HG03575 (cell line): ENCODE measurements at regions not wholly inside any gene's neighbourhood (a gene's known extent, or its start where the extent isn't known, plus 50 kb on each side); places are given as distances from the start of the nearest gene placed in this dataset.
"Not testable (repeated sequence)": the region's sequence is repeated elsewhere in the genome, so short reads cannot be mapped to it uniquely, and the experiment has no call there.

Source experiments
- ATAC-seq: cut with Tn5 transposase; IDR thresholded peaks from one replicate; pipeline ENCODE4 v1.9.1; 2021; ENCODE audit not compliant: unreplicated experiment, insufficient number of reproducible peaks, low FRiP score; ENCODE audit errors: extremely low read depth

- no peak for ATAC-seq
Observed at GRCh38 chr4:14399848-14400247, 602.4 kb upstream of the CPEB2 start.

GRCh38 chr4:14400307-14400706 is 602.0 kb upstream of the CPEB2 start:
- no peak for ATAC-seq

DNA sequence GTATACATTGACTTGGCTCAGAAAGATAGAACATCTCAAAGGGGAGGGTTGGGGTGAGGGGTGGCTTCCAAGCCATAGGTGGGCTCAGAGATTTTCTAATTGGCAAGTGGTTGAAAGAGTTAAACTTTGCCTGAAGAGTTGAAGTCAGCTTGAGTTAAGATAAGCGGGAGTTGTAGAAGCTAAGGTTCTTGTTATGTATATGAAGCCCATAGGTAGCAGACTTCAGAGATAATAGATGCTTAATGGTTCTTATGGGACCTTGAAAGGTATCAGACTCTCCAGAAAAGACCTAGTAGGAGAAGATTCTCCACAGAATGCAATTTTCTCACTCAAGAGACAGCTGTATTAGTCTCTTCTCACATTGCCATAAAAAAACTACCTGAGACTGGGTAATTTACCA is 599.1 kb upstream of the CPEB2 start:
- no peak for ATAC-seq

- no peak for ATAC-seq
Observed at GRCh38 chr4:14404730-14405129, 597.6 kb upstream of the CPEB2 start.

GRCh38 chr4:14410516-14410915 is 591.8 kb upstream of the CPEB2 start:
- no peak for ATAC-seq

DNA sequence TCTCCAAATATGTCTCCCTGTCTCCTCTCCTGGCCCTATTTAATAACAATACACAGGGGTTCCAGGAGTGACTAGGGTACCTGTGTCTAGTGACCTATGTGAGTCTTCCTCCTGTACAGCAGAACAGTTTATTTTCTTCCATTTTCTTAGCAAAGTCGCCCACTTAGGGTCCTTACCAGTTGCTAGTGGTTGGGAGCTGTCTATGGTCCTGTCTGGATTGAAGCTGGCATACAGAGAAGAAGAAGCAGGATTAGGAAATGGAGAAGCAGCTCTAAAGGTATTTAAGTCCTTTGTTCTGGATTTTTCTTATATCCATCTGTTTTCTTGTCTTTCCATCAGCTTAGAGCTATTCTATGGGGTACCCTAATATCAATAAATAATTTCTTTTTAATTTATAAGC is 587.1 kb upstream of the CPEB2 start:
- no peak for ATAC-seq

DNA sequence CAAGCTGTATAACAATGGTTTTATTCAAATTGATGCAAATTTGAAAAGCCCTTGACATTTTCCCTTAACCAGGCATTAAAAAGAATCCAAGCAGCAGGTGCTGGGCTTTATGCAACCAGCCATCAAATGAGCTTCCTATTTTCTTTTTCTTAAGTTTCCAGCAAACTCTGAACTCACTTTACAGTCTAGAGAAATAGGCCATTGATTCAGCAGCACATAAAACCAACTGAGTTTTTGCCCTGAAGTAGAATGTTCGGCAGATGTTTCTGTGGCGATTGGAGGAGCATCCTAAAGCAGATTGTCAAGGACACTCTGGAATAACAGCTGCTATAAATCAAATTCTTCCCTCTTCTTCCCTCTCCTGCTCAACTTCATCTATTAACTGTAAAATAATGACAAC is 582.8 kb upstream of the CPEB2 start:
- ATAC-seq, result no peak

- not testable (repeated sequence) for ATAC-seq
Observed at GRCh38 chr4:14426297-14426696, 576.0 kb upstream of the CPEB2 start.

GRCh38 chr4:14428125-14428524 is 574.2 kb upstream of the CPEB2 start:
- ATAC-seq, result no peak

DNA sequence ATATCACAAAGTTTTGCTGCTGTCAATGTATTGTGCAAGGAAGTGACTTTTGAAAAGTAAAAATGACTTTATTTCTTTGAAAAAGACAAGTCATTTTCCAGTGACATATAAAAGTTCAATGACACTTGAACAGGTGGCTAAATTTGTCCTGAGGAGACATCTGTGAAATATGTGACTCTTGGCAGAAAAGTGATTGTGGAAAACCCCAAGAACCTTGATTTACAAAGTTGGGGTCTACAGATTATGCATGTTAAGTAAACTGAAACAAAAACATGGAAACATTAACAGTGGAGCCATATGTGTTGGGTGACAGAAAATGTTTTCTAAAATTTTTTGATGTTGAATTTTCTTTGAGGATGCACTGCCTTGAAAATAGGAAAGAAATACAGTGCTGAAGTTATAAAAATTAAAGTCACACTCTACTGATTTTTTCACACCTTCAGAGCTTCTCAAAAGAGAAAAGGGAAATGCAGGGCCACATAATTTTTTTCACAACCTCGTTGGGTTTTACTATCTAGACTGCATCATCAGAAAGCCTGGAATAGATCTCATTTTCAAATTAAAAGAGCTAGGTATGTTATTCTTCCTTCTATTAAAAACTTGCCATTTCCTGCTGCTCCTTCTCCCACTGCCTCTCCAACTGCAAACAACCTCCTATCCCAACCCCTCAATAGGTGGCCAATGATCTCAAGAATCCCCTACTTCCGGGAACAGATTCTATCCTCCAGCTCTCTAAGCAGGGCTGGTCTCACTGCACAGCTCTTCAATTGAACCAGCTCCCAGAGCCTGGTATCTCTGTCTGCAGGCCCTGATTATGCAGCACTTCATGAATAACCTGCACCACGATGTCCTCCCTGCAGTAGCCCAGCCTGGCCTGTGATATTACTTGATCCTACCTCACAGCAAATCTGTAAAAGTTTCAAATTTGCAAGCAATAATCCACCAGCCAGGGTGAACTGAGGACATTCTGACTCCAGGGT is 570.8 kb upstream of the CPEB2 start:
- no peak for ATAC-seq

GRCh38 chr4:14434483-14434882 is 567.8 kb upstream of the CPEB2 start:
- ATAC-seq, result no peak

GRCh38 chr4:14434916-14435315 is 567.4 kb upstream of the CPEB2 start:
- no peak for ATAC-seq

GRCh38 chr4:14441561-14441960 is 560.7 kb upstream of the CPEB2 start:
- ATAC-seq, result no peak

DNA sequence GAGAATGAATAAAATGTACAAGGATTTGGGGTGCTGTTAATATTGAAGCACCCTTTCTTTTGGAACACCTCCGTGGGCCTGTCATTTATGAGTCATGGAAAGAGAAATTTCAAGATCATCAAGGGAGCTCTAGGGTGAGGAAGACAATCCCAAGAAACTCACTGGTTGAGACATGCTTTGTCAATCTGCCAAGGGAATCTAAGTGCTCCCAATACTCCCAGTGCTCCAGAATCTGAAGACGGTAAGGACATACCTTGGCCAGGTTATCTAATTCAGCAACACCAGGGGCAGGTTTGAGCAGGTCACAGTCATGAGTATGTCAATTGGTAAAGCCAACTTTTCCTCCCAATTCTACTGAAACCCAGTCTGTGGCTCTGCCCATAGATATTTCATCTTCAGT is 556.4 kb upstream of the CPEB2 start:
- ATAC-seq, result no peak

DNA sequence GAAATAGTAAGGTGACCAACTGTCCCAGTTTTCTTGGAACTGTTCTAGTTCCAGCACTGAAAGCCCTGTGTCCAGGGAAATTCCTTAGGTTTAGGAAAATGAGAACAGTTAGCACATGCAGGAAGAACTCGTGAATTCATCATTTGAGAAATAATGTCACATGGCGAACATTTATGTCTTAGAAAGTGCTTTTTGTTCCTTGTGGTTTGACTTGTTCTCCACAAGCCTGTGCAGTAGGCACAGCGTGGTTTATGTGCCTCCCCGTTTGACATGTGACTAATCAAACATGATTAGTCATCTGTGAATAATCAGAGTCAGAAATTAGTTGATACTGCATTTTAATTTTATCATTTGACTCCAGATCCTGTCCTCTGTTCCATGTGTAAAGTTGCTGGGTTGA is 556.0 kb upstream of the CPEB2 start:
- ATAC-seq, result no peak

- no peak for ATAC-seq
Observed at GRCh38 chr4:14446904-14447303, 555.4 kb upstream of the CPEB2 start.

GRCh38 chr4:14449308-14449707 is 553.0 kb upstream of the CPEB2 start:
- ATAC-seq, result no peak

DNA sequence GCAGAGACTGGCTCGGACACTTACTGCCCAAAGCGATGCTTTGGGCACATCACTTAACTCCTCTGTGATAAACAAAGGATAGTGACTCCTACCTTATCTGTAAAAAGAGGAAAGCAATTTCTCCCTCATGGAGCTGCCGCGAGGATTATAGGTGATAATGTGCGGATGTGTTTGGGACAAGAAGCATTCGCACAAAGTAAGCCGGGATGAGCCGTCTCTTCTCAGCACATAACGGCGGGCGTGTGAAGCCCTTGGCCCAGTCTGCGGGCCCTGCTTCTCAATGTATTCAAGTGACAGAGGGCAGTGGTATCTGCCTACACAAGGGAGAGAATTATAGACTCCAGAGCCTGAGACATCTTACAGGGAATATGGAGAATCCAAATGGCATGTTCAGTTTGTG is 550.3 kb upstream of the CPEB2 start:
- no peak for ATAC-seq

- ATAC-seq, result no peak
Observed at GRCh38 chr4:14452764-14453163, 549.5 kb upstream of the CPEB2 start.

DNA sequence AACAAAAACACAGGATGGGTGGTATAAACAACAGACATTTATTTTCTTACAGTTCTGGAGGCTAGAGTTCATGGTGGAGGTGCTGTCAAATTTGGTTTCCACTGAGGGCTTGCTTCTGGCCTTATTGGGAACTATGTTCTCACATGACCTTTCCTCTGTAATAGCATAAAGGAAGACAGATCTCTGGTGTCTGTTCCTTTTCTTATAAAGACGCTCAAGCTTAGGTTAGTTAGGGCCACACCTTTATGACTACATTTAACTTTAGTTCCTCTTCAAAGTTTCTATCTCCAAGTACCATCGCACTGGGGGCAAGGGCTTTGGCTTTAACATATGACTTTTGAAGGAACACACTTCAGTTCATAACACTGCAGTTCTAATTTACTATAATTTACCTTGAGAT is 543.8 kb upstream of the CPEB2 start:
- ATAC-seq, result no peak

DNA sequence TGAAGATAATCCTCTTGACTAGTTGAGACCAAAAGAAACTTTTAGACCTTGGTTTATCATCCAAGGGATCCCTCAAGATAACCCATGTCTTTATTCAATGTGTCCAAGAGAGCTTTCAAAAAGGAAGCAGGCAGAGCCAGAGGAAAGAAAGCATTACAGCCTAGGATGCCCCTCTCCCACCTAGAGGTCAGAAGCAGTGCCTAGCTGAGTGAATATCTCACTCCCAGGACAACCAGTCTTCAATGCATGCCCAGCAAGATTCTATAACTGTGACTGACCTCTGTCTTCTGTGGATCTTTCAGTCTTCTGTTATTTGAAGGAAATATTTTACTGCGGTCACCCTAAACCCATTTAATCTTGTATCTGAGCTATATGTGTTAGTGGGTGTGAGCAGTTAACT is 537.2 kb upstream of the CPEB2 start:
- ATAC-seq, result no peak
